DOHH2 (cell line): ENCODE measurements at regions not wholly inside any gene's neighbourhood (a gene's known extent, or its start where the extent isn't known, plus 50 kb on each side); places are given as distances from the start of the nearest gene placed in this dataset.

ENCODE experiments used
- H3F3A ChIP-seq: fragments of 200-600 bp; sonication (generic), shearing (Covaris generic); 2 replicates; pipeline ENCODE4 v1.6.0; 2016; ENCODE audit warnings: antibody characterized with exemption, mild to moderate bottlenecking; ENCODE audit not compliant: control insufficient read depth, insufficient read depth
- H3K27ac ChIP-seq: fragments of 200-600 bp; sonication (generic); 2 replicates; pipeline ENCODE4 v1.5.1; 2014; ENCODE audit warnings: low read depth, mild to moderate bottlenecking, low read length, moderate library complexity
- H3K27me3 ChIP-seq: fragments of 200-600 bp; sonication (generic); 2 replicates; pipeline ENCODE4 v1.6.1; 2014; ENCODE audit warnings: mild to moderate bottlenecking, low read length, mixed read lengths; ENCODE audit not compliant: control insufficient read depth
- H3K36me3 ChIP-seq: fragments of 200-600 bp; sonication (generic); 2 replicates; pipeline ENCODE4 v1.6.1; 2014; ENCODE audit warnings: mild to moderate bottlenecking, low read length, moderate library complexity, mixed read lengths; ENCODE audit not compliant: control insufficient read depth
- H3K4me1 ChIP-seq: fragments of 200-600 bp; sonication (generic); 2 replicates; pipeline ENCODE4 v1.6.1; 2014; ENCODE audit warnings: mild to moderate bottlenecking, low read length, mixed read lengths; ENCODE audit not compliant: control insufficient read depth
- H3K4me2 ChIP-seq: fragments of 200-600 bp; sonication (generic); 2 replicates; pipeline ENCODE4 v1.6.0; 2014; ENCODE audit warnings: mild to moderate bottlenecking, low read length, moderate library complexity
- H3K4me3 ChIP-seq: fragments of 200-600 bp; sonication (generic); 2 replicates; pipeline ENCODE4 v1.5.1; 2014; ENCODE audit warnings: mild to moderate bottlenecking, low read length, mixed read lengths
- H3K79me2 ChIP-seq: fragments of 200-600 bp; sonication (generic); 2 replicates; pipeline ENCODE4 v1.6.1; 2014; ENCODE audit warnings: mild to moderate bottlenecking, low read length, mixed read lengths; ENCODE audit not compliant: control insufficient read depth
- H3K9me2 ChIP-seq: fragments of 200-600 bp; sonication (generic); replicated peaks from 2 replicates; pipeline ENCODE4 v1.6.1; 2014; ENCODE audit warnings: mild to moderate bottlenecking, low read length, mixed read lengths; ENCODE audit not compliant: control insufficient read depth
- H3K9me3 ChIP-seq: fragments of 200-600 bp; sonication (generic); 2 replicates; pipeline ENCODE4 v1.6.1; 2014; ENCODE audit warnings: antibody characterized with exemption, low read length, mixed read lengths; ENCODE audit not compliant: control insufficient read depth, insufficient read depth
- H4K20me1 ChIP-seq: fragments of 200-600 bp; sonication (generic); 2 replicates; pipeline ENCODE4 v1.6.0; 2014; ENCODE audit warnings: low read depth, mild to moderate bottlenecking, antibody characterized with exemption, low read length, moderate library complexity; ENCODE audit not compliant: control insufficient read depth, insufficient read depth
- EZH2phosphoT487 ChIP-seq: fragments of 200-600 bp; sonication (generic); IDR thresholded peaks from 2 replicates; pipeline ENCODE4 v1.6.1; 2017; ENCODE audit warnings: borderline replicate concordance, mild to moderate bottlenecking, antibody characterized with exemption, low read length, moderate library complexity, mixed read lengths
- TF ChIP-seq, protein P1 (sequence below): fragments of 200-600 bp; sonication (generic); IDR thresholded peaks from one replicate; pipeline ENCODE4 v1.5.1; 2014; ENCODE audit warnings: antibody characterized with exemption, mild to moderate bottlenecking, low read depth, low read length; ENCODE audit not compliant: poor library complexity, severe bottlenecking

DNA sequence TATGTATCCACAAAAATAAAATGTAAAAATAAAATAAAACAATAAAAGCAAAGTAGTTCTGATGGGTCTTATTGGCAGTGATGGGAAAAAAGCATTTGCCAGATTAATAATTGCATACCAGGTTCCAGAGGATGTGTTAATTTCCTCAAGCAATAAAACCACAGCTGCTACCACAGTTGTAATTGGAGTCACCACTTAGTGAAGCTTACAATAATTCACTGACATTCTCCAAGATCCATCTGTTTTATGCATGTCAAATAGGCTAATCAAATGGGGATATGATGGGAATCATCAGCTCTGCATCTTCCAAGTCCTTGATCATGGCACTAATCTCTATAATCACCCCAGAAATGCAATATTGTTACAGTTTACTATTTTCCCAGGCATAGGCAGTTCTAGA lies 123.5 kb upstream of the EMCN start:
- no peaks in the 10 kb centered on the region for H3K79me2 ChIP-seq
- no peaks in the 10 kb centered on the region for H3K36me3 ChIP-seq
- no peak overlapping the region for H3K27ac ChIP-seq
- no peak overlapping the region for H3K4me3 ChIP-seq
- no peaks in the 10 kb centered on the region for H3F3A ChIP-seq
- no peaks in the 10 kb centered on the region for H3K4me1 ChIP-seq
- no peaks in the 10 kb centered on the region for H3K9me2 ChIP-seq
- H3K9me3 ChIP-seq = no peaks in the 10 kb centered on the region
- H4K20me1 ChIP-seq = no peaks in the 10 kb centered on the region
- H3K4me2 ChIP-seq = no peak overlapping the region
- H3K27me3 ChIP-seq = no peaks in the 10 kb centered on the region
- TF ChIP-seq, protein P1, sequence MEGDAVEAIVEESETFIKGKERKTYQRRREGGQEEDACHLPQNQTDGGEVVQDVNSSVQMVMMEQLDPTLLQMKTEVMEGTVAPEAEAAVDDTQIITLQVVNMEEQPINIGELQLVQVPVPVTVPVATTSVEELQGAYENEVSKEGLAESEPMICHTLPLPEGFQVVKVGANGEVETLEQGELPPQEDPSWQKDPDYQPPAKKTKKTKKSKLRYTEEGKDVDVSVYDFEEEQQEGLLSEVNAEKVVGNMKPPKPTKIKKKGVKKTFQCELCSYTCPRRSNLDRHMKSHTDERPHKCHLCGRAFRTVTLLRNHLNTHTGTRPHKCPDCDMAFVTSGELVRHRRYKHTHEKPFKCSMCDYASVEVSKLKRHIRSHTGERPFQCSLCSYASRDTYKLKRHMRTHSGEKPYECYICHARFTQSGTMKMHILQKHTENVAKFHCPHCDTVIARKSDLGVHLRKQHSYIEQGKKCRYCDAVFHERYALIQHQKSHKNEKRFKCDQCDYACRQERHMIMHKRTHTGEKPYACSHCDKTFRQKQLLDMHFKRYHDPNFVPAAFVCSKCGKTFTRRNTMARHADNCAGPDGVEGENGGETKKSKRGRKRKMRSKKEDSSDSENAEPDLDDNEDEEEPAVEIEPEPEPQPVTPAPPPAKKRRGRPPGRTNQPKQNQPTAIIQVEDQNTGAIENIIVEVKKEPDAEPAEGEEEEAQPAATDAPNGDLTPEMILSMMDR = no peak
- TF ChIP-seq EZH2phosphoT487 = no peak

- Histone ChIP-seq H3K4me2 (no peak overlapping the region), H4K20me1 (no peaks in the 10 kb centered on the region), H3K9me2 (no peaks in the 10 kb centered on the region), H3K36me3 (no peaks in the 10 kb centered on the region), H3K79me2 (no peaks in the 10 kb centered on the region), H3K27ac (no peak overlapping the region), H3F3A (no peaks in the 10 kb centered on the region), H3K9me3 (no peaks in the 10 kb centered on the region), H3K4me3 (no peak overlapping the region), H3K27me3 (no peaks in the 10 kb centered on the region), H3K4me1 (no peaks in the 10 kb centered on the region)
- TF ChIP-seq, protein P1 = no peak
- TF ChIP-seq EZH2phosphoT487 = no peak
These were observed 118.1 kb upstream of the EMCN start for GRCh38 chr4:100635899-100636298.

- no peak overlapping the region for H3K4me2 ChIP-seq
- no peaks in the 10 kb centered on the region for H3K4me1 ChIP-seq
- no peak overlapping the region for H3K27ac ChIP-seq
- H3K4me3 ChIP-seq = no peak overlapping the region
- no peaks in the 10 kb centered on the region for H3K27me3 ChIP-seq
- H3K36me3 ChIP-seq = no peaks in the 10 kb centered on the region
- H3K79me2 ChIP-seq = no peaks in the 10 kb centered on the region
- no peaks in the 10 kb centered on the region for H3F3A ChIP-seq
- no peak for TF ChIP-seq EZH2phosphoT487
- TF ChIP-seq, protein P1 = no peak
- no peaks in the 10 kb centered on the region for H4K20me1 ChIP-seq
- no peaks in the 10 kb centered on the region for H3K9me2 ChIP-seq
- H3K9me3 ChIP-seq = no peaks in the 10 kb centered on the region
These were observed 115.4 kb upstream of the EMCN start for GRCh38 chr4:100633269-100633668.

- Histone ChIP-seq H3K9me3 (no peaks in the 10 kb centered on the region), H3K4me1 (no peaks in the 10 kb centered on the region), H3K36me3 (no peaks in the 10 kb centered on the region), H3K79me2 (no peaks in the 10 kb centered on the region), H3K27me3 (no peaks in the 10 kb centered on the region), H4K20me1 (no peaks in the 10 kb centered on the region), H3K4me3 (no peak overlapping the region), H3K27ac (no peak overlapping the region), H3K9me2 (no peaks in the 10 kb centered on the region), H3K4me2 (no peak overlapping the region), H3F3A (no peaks in the 10 kb centered on the region)
- TF ChIP-seq, protein P1 = no peak
- no peak for TF ChIP-seq EZH2phosphoT487
These were observed 114.3 kb upstream of the EMCN start for GRCh38 chr4:100632163-100632562.
